ENCODE measurements at regions not wholly inside any gene's neighbourhood (a gene's known extent, or its start where the extent isn't known, plus 50 kb on each side); places are given as distances from the start of the nearest gene placed in this dataset.

DNA sequence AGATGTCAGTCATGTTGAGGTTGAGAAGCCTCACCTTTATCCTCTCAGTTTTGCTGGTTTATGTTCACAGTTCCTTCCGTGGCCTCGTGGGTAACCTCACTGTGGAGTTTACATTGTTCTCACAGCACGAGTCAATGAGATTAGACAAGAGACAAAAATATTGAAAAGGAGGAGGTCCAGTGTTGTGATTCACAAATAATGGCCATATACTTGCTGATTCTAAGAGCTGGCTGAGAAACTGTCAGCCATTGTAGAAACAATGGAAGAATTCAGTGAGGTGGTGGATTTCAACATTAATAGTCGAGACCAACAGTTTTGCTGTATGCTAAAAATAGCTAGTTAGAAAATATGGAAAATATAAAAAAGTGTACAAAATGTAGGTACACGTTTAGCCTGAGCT is 176.4 kb upstream of the WSCD1 start:
- Histone ChIP-seq H3K4me3 (ENCODE audit: low read depth in 1 of 3, low read length in 3 of 3) (no peak overlapping the region), H3K27me3 (ENCODE audit: control insufficient read depth in 4 of 4, insufficient read depth in 4 of 4, low read length in 3 of 4) (no peaks in the 10 kb centered on the region), H3K4me1 (ENCODE audit: control insufficient read depth in 4 of 4, insufficient read depth in 4 of 4, low read length in 3 of 4) (no peaks in the 10 kb centered on the region), H3K36me3 (ENCODE audit: control insufficient read depth in 4 of 4, insufficient read depth in 3 of 4, low read depth in 1 of 4, low read length in 3 of 4) (no peaks in the 10 kb centered on the region), H3K27ac (ENCODE audit: low read depth in 1 of 2, low read length in 2 of 2) (no peak overlapping the region), H3K9me3 (ENCODE audit: control insufficient read depth in 4 of 4, low read length in 3 of 4) (no peaks in the 10 kb centered on the region), H3K9ac (ENCODE audit: low read depth in 1 of 2, low read length in 2 of 2) (no peak overlapping the region)
- no peak for TF ChIP-seq FOXA1 (IDR thresholded peaks at IDR 0.05)
- TF ChIP-seq SP1 (IDR thresholded peaks at IDR 0.05), result no peak
- TF ChIP-seq RXRA (IDR thresholded peaks at IDR 0.05), result no peak
- TF ChIP-seq NR2F2 (IDR thresholded peaks at IDR 0.05), result no peak
- TF ChIP-seq, protein P1, sequence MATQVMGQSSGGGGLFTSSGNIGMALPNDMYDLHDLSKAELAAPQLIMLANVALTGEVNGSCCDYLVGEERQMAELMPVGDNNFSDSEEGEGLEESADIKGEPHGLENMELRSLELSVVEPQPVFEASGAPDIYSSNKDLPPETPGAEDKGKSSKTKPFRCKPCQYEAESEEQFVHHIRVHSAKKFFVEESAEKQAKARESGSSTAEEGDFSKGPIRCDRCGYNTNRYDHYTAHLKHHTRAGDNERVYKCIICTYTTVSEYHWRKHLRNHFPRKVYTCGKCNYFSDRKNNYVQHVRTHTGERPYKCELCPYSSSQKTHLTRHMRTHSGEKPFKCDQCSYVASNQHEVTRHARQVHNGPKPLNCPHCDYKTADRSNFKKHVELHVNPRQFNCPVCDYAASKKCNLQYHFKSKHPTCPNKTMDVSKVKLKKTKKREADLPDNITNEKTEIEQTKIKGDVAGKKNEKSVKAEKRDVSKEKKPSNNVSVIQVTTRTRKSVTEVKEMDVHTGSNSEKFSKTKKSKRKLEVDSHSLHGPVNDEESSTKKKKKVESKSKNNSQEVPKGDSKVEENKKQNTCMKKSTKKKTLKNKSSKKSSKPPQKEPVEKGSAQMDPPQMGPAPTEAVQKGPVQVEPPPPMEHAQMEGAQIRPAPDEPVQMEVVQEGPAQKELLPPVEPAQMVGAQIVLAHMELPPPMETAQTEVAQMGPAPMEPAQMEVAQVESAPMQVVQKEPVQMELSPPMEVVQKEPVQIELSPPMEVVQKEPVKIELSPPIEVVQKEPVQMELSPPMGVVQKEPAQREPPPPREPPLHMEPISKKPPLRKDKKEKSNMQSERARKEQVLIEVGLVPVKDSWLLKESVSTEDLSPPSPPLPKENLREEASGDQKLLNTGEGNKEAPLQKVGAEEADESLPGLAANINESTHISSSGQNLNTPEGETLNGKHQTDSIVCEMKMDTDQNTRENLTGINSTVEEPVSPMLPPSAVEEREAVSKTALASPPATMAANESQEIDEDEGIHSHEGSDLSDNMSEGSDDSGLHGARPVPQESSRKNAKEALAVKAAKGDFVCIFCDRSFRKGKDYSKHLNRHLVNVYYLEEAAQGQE (IDR thresholded peaks at IDR 0.05), result no peak
- no peak for TF ChIP-seq HNF4G (IDR thresholded peaks at IDR 0.05)
- TF ChIP-seq EGR1 (IDR thresholded peaks at IDR 0.05; ENCODE audit: low read depth in 2 of 2), result no peak
- TF ChIP-seq, protein P2, sequence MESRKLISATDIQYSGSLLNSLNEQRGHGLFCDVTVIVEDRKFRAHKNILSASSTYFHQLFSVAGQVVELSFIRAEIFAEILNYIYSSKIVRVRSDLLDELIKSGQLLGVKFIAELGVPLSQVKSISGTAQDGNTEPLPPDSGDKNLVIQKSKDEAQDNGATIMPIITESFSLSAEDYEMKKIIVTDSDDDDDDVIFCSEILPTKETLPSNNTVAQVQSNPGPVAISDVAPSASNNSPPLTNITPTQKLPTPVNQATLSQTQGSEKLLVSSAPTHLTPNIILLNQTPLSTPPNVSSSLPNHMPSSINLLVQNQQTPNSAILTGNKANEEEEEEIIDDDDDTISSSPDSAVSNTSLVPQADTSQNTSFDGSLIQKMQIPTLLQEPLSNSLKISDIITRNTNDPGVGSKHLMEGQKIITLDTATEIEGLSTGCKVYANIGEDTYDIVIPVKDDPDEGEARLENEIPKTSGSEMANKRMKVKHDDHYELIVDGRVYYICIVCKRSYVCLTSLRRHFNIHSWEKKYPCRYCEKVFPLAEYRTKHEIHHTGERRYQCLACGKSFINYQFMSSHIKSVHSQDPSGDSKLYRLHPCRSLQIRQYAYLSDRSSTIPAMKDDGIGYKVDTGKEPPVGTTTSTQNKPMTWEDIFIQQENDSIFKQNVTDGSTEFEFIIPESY (IDR thresholded peaks at IDR 0.05), result no peak
- TF ChIP-seq, protein P3, sequence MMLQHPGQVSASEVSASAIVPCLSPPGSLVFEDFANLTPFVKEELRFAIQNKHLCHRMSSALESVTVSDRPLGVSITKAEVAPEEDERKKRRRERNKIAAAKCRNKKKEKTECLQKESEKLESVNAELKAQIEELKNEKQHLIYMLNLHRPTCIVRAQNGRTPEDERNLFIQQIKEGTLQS (IDR thresholded peaks at IDR 0.05), result no peak
- TF ChIP-seq JUND (IDR thresholded peaks at IDR 0.05), result no peak
- TF ChIP-seq RAD21 (IDR thresholded peaks at IDR 0.05), result no peak
- TF ChIP-seq GABPA (IDR thresholded peaks at IDR 0.05 in 1 of 2, conservative IDR thresholded peaks at IDR 0.05 in 1 of 2), result no peak
- TF ChIP-seq HNF4A (conservative IDR thresholded peaks at IDR 0.05), result no peak
- TF ChIP-seq, protein P4, sequence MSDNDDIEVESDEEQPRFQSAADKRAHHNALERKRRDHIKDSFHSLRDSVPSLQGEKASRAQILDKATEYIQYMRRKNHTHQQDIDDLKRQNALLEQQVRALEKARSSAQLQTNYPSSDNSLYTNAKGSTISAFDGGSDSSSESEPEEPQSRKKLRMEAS (IDR thresholded peaks at IDR 0.05), result no peak
- TF ChIP-seq TAF1 (conservative IDR thresholded peaks at IDR 0.05), result no peak
- no peak for TF ChIP-seq YY1 (IDR thresholded peaks at IDR 0.05)
- no peak for TF ChIP-seq FOXA2 (IDR thresholded peaks at IDR 0.05)
- TF ChIP-seq, protein P5, sequence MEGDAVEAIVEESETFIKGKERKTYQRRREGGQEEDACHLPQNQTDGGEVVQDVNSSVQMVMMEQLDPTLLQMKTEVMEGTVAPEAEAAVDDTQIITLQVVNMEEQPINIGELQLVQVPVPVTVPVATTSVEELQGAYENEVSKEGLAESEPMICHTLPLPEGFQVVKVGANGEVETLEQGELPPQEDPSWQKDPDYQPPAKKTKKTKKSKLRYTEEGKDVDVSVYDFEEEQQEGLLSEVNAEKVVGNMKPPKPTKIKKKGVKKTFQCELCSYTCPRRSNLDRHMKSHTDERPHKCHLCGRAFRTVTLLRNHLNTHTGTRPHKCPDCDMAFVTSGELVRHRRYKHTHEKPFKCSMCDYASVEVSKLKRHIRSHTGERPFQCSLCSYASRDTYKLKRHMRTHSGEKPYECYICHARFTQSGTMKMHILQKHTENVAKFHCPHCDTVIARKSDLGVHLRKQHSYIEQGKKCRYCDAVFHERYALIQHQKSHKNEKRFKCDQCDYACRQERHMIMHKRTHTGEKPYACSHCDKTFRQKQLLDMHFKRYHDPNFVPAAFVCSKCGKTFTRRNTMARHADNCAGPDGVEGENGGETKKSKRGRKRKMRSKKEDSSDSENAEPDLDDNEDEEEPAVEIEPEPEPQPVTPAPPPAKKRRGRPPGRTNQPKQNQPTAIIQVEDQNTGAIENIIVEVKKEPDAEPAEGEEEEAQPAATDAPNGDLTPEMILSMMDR (IDR thresholded peaks at IDR 0.05; ENCODE audit: low read depth, low read length, missing input control), result no peak
- WGBS, result 49% methylated on average over 5 of the region's 5 CpGs
- no peak for DNase-seq (ENCODE audit: low spot score)
